NCI-H345 treated with DMSO at 0.1 percent for 48 hours (cell line): ENCODE measurements at regions not wholly inside any gene's neighbourhood (a gene's known extent, or its start where the extent isn't known, plus 50 kb on each side); places are given as distances from the start of the nearest gene placed in this dataset.
"Not testable (repeated sequence)": the region's sequence is repeated elsewhere in the genome, so short reads cannot be mapped to it uniquely, and the experiment has no call there.

ENCODE experiments used
- DNase-seq: peaks from one replicate; lab custom pipeline; 2025; ENCODE audit not compliant: unreplicated experiment; lab: John Stamatoyannopoulos, UW

DNA sequence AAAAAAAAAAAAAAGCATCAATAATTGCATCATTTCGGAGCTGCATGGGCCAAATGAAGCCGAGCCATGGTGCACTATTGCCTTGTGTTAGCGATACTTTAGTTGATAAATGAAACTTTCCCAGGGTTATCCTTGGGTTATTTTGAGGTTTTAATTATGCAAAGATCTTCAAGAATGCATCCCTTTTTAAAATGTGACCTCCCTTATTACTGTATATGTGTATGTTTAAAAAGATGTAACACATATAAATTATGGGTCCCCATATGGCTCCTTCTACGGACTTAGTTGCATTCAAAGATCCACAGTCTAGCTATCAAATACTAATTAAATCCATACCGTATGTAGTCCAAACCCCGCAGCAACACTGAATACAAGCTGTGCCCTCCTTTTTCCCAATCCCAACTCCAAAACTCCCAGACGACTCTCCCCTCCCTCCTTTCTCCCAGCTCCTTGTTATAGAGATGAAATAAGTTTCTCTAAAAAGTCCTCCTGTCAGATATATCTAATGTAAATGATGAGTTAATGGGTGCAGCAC, 129.3 kb upstream of the MAP1LC3B2 start:
- no peak for DNase-seq

DNA sequence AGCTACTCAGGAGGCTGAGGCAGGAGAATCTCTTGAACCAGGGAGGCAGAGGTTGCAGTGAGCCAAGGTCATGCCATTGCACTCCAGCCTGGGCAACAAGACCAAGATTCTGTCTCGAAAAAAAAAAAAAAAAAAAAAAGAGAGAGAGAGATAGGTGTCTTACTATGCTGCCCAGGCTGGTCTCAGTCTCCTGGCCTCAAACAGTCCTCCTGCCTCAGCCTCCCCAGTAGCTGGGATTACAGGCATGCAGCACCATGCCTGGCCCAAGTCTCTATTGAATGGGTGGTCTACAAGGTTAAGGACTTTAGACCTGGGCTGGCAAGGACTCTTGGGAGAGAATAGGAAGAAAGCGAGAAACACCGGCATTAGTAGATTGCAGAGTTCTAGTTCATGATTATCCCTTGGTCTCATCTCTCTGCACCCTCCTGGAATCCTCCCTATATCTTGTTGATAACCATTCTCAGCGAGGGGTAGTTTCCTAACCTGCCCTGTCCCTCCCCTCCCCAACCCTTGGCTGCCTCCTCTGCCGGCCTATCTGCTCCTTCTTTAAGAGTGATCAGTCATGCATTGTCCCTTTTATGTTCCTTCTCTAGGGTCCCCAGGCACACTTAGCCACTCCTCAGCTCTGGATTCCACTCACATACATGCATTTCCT, 128.1 kb upstream of the MAP1LC3B2 start:
- DNase-seq: no peak

DNA sequence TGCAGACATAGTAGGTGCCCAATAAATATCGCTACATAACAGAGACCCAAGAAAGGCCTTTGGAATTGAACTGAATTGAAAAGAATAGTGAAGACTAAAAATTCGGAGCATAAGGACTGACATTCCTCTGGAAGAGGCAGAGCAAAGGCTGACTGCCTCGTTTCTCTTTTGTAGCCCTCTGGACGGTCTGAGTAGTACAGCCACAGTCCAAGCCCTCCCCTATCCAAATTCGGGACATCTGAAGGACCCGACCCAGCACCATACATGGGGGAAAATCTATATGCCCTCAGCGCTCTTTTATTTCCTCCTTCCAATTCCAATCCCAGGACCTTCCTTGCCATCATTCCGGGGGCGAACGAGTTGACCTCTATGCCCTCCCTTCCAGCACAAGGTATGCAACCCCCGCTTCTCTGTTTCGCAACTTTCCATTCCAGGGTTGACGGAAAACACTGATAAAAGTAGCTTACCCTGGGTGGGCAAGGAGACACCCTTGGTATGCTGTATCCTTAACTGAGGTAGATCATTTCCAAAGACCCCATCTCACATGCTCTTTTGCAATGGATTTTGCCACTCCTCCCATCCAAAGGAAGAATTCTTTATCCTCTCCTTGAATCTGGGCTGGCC, 127.4 kb upstream of the MAP1LC3B2 start:
- DNase-seq: no peak

DNA sequence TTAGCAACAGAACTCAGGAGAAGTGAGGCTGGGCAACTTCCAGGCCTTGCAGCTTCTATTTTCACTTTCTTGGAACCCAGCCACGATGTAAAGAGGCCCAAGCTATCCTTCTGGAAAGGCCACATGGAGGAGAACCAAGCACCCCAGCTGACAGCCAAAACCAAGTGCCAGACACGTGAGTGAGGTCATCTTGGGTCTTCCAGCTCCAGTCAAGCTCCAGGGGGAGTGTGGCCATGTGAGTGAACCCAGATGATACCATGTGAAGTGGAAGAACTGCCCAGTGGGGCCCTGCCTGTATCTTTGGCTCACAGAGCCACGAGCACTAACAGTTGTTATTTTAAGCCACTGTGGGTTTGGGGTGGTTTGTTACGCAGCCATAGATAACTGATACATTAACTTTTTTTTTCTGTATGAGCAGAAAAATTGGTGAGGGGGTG, 126.8 kb upstream of the MAP1LC3B2 start:
- DNase-seq: no peak

DNA sequence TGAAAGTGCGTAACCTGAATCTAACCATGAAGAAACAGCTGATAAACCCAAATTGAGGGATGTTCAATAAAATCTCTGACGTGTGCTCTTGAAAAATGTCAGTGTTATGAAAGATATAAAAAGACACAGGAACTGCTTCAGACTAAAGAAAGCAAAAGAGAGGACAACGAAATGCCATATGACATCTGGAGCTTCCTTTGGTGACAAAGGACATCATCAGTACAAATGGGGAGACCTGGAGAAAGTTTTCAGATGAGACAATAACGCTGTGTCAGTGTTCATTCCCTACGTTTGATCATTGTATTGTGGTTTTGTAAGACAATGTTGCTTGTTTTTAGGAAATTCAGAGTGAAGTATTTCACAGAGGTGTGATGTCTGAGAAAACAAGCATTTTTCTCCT, 125.9 kb upstream of the MAP1LC3B2 start:
- DNase-seq: no peak

DNA sequence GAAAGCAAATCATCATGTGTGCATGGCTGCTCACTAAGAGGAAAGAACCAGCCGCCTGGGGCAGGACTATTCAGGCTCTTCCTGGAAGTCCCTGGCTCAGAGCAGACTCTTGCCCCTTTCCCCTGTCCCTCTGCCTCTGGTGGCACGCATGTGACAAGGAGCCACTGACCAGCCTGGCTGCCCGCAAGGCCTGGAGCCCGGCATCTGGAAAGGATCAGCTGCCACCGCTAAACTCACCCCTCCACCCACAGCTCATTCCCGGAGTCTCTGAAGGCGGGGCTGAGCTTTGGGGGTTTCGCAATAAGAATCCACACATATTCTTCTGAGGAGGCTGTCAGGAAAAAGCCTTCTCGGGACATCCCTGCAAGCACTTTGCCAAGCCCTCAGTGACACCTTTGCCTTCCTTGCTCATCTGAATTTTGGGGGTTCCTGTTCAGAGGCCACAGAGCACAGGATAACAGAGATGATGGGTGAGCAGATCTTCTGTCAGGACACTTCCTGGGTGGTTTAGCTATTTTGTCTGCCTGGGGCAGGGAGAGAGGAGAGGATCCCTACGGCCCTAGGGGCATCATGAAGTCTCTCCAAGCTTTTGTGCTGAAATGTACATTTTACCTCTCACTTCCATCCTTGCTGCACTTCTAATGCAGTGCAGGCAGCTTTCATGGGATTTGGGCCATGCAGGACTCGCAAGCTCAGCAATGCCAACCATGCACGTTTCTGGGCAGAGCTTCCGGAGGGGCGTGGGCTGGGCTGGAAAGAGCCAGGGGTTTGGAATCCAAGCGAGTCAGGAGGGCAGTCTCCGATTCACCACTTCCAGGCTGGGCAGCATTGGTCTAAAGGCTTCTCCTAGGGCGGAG, 124.8 kb upstream of the MAP1LC3B2 start:
- no peak for DNase-seq

DNA sequence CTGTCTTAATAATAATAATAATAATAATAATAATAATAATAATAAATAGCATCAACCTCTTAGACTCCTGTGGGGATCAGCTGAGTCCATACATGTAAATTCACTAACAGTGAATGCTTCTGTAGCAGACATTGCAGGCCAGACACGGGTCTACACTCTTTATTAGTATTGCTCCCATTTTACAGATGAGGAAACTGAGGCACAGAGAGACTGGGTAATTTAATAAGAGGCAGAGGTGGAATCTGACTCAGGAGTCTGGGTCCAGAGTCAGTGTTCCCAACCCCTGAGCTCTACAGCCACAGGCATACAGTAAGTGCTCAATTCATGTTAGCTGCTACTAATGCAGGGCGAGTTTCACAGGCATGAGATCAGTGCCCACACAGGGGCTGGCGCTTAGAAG, 123.2 kb upstream of the MAP1LC3B2 start:
- DNase-seq: no peak

DNA sequence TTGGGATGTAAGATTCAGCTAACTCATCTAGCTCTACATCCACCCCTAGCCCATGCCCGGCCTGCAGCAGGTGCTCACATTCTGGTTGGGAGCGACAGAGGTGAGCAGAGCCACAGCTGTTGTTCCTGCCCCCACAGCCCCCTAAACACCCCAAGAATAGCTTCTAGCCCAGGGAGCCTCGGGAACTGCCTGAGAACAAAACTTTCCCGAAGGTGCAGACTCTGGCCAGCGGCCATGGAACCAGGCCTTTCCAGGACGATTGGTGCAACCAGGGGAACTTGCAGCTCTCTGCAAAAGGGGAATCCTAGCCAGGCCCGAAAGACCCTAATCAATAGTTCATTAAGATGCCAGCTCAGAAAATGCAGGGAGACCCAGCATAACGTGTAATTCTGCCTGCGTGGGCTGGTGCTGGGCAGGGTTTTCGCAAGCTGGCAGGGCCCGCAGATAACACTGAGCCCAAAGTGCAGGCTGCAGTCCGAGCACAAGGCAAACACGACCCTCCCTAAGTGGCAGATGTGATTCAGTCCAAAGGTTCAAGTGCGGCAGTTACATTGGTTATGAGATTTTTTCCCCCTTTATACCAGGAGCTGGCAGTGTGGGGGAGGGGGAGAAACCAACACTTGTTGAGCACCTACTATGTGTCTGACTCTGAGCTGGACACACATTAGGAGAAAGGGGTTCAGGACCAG, 122.5 kb upstream of the MAP1LC3B2 start:
- DNase-seq: no peak

DNA sequence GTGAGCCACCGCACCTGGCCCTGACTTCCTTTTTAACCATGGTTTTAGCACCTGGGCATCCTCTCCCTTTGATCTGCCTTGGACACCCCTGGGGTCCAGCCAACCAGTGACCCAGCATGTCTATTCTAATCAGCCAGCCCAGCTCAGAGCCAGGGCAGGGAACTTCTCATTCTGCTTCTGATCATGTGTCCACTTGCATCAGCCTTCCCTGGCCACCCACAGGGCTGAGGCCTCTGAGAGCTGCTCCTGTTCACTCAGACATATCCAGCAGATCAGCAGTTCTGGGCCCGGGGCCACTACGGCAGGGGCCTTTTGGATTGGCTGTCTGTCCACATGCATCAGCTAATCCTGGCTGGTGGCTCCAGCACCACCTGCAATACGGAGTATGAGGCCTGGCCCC, 117.9 kb upstream of the MAP1LC3B2 start:
- DNase-seq: no peak

DNA sequence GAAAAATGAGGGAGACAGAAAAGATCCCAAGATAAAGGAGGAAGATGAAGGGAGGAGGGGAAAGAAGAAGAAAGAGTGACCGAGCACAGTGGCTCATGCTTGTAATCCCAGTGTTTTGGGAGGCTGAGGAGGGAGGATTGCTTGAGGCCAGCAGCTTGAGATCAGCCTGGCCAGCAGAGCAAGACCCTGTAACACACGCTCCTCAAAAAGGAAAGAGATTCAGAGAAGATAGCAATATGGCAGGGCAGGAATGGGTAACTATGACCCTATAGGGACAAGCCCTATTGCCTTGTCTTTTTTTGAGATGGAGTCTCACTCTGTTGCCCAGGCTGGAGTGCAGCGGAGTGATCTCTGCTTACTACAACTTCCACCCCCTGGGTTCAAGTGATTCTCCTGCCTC, 116.9 kb upstream of the MAP1LC3B2 start:
- no peak for DNase-seq

DNA sequence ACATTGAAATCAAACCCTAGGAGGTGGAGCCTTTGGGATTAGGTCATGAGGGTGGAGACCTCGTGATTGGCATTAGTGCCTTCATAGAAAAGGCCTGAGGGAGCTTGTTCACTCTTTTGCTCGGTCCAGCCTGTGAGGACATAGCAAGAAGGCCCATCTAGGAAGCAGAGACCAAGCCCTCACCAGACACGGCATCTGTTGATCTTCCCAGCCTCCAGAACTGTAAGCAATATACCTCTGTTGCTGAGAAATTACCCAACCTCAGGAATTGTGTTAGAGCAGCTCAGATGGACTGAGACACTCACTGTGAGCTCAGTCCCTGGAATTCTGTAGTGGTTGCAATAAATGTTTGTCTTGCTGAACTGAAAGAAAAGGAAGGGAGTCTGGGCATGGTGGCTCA, 116.2 kb upstream of the MAP1LC3B2 start:
- no peak for DNase-seq

DNA sequence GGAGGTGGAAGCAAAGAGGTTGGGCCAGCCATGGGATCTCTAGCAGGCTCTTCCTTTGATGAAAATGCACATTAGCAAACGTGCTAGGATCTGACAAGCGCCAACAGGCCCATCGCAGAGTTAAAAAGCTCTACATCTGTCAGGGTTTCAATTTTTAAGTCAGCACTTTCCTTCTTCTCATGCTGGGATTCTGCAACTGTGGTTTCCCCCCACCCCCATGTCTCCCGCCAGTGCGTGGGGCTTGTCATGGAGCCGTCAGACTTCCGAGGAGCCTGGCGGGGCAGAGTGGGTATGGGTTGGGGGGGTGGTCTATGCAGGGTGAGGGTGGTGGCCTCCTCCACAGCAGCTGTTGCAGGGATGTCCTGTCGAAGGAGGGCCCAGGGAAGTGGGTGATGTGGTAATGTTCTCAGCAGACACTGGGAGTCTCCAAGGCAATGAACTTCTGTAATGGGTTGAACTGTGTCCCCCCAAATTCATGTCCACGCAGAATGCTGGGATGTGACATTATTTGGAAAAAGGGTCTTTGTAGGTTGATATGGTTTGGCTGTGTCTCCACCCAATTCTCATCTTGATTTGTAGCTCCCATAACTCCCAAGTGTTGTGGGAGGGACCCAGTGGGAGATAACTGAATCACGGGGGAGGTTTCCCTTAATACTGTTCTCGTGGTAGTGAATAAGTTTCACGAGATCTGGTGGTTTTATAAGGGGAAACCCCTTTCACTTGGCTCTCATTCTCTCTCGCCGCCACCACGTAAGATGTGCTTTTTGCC, 115.2 kb upstream of the MAP1LC3B2 start:
- DNase-seq: no peak

DNA sequence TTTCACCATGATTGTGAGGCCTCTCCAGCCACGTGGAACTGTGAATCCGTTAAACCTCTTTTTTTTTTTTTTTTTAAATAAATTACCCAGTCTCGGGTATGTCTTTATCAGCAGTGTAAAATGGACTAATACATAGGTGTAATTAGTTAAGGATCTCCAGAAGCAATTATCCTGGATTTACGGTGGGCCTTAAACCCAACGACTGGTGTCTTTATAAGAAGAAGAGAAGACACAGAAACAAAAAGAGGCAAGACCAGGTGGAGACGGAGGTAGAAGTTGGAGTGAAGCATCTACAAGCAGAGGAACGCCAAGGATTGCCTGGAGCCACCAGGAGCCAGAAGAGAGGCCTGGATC, 114.6 kb upstream of the MAP1LC3B2 start:
- DNase-seq: no peak

DNA sequence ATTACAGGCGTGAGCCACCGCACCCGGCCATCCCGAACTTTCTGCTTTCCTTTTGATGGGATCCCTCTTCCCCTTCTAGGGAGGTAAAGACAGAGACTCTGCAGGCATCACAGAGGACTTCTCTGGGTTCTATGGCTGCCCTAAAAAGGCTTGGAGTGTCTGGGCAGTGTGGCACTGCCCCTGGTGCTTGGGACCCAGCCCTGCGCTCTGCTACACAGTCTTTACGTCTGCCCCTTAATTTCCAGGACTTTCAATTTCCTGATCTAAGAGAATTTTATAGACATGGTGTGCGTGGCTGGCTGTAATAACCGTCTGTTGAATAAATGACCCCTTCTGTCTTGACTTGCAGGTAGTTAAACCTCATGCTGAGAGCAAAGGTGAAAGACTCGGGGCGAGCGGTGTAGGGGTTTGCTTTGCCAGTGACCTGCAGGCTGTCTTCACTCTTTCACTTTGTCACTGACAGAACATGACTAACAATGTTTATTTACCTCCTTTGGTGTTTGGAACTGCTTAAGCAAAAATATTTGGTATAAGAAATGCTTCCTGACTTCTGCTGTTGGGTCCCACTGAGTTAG, 110.9 kb upstream of the MAP1LC3B2 start:
- no peak for DNase-seq

DNA sequence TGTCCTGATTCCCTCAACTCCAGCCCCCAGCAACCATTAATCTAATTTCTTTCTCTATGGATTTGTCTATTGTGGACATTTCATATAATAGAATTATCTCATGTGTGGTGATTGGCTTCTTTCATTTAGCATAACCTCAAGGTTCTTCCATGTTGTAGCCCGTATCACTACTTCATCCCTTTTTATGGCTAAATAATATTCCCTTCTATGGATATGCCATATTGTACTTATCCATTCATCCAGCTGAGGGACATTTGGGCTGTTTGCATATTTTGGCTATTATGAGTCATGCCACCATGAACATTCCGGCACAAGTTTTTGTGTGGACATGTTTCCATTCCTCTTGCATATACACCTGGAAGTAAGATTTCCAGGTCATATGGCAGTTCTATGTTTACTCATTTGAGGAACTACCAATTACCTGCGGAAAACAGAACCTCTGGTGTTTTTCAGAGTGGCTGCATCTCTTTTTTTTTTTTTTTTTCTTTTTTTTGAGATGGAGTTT, 108.7 kb upstream of the MAP1LC3B2 start:
- no peak for DNase-seq

DNA sequence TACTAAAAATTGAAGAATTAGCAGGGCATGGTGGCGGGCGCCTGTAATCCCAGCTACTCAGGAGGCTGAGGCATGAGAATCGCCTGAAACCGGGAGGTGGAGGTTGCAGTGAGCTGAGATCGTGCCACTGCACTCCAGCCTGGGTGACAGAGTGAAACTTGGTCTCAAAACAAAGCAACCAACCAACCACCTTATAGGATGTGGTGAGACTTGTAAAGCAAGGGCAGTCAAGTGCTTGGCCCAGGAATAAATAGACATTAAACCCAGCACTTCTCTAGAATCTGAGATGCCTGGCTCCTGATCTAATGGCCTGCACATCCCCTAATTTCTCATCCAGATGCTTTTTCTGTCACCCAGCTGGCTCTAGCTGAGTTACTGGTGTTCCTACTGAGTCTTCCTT, 106.2 kb upstream of the MAP1LC3B2 start:
- DNase-seq: not testable (repeated sequence)

DNA sequence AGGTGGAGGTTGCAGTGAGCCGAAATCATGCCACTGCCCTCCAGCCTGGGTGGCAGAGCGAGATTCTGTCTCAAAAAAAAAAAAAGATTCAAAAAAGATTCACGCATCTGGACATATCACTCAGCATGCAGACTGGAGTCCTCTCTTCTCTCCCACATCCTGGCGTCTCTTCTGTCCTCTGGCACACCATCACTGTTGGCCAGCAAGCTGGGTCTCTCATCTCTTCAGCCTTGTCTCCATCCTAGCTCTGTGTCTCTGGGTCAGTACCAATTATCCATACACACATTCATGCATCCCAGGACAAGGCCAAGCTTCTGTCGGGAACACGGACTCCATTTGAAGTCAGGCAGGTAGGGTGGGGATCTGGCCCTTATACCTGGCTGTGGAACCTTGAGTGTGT, 105.5 kb upstream of the MAP1LC3B2 start:
- no peak for DNase-seq

DNA sequence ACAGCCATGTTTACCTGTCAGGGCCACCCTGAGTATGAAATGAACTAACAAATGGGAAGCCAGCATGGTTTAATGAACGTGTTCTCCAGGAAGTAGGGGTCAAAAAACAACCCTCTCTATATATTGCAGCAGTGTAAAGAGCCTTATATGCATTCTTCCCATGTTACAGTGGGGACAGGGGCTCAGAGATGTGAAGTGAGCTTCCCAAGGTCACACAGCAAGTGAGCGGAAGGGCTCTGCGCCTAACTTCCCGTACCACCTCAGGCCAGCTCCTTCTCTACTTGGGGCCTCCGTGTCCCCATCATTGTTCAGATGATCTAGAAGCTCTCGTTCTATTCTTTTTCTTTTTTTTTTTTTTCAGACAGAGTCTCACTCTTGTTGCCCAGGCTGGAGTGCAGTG, 105.1 kb upstream of the MAP1LC3B2 start:
- no peak for DNase-seq

DNA sequence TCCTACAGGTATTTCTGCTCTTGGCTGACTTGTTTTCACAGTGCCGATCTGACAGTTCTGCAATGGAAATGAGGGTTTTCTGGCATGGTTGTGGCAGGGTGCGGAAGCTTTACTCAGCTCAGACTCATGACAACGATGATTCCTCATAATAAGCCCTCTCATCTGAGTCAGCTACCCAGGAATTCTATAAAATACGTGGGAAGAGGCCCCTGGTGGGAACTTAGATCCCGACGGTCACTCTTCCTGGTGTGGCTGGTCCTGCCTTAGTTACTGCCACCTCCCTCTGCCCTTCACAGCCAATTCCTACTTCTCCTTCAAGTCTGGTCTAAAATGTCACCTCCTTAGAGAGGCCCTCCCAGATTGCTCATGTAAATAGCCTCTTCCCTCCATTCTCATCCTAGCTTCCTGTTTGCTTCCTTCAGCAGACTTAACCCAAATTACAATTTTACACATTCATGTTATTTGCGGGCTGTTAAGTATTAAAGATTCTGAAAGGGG, 104.2 kb upstream of the MAP1LC3B2 start:
- DNase-seq: no peak
